ENCODE measurements at regions not wholly inside any gene's neighbourhood (a gene's known extent, or its start where the extent isn't known, plus 50 kb on each side); places are given as distances from the start of the nearest gene placed in this dataset.
A peak's percentile ranks its signal among the peaks of the same experiment; 100 is the strongest.

- POLR2A ChIA-PET, result no interaction called here
- Mint-ChIP-seq H3K4me1 (no peaks in the 10 kb centered on the region), H3K9me3 (ENCODE audit: insufficient read depth) (no peaks in the 10 kb centered on the region), H3K27me3 (no peaks in the 10 kb centered on the region), H3K27ac (no peak overlapping the region), H3K4me3 (no peak overlapping the region)
- Histone ChIP-seq H3K79me2 (ENCODE audit: control insufficient read depth, insufficient read depth, low read length) (no peaks in the 10 kb centered on the region), H3K36me3 (replicated peaks in 1 of 2; ENCODE audit: control extremely low read depth in 1 of 2, control insufficient read depth in 1 of 2, extremely low read depth in 1 of 2, insufficient read depth in 2 of 2, low read length in 1 of 2) (no peaks in the 10 kb centered on the region), H3K9ac (ENCODE audit: low read length) (no peak overlapping the region), H3K27me3 (replicated peaks in 1 of 4; ENCODE audit: control extremely low read depth in 1 of 4, control insufficient read depth in 3 of 4, insufficient read depth in 4 of 4, low read length in 3 of 4) (no peaks in the 10 kb centered on the region), H3K4me2 (replicated peaks; ENCODE audit: low read depth, low read length, poor library complexity, severe bottlenecking) (no peak overlapping the region), H3K27ac (ENCODE audit: low read length in 2 of 2) (no peak overlapping the region), H3K4me3 (ENCODE audit: control extremely low read depth in 1 of 5, extremely low read depth in 1 of 5, insufficient read depth in 1 of 5, low read depth in 2 of 5, low read length in 4 of 5) (no peak overlapping the region), H3K4me1 (ENCODE audit: control insufficient read depth in 2 of 2, insufficient read depth in 2 of 2, low read length in 2 of 2) (no peaks in the 10 kb centered on the region), H4K20me1 (ENCODE audit: control insufficient read depth, insufficient read depth, low read length, poor library complexity, severe bottlenecking) (no peaks in the 10 kb centered on the region), H2AFZ (ENCODE audit: insufficient read depth, low read depth, low read length, poor library complexity, severe bottlenecking) (no peak overlapping the region), H3K9me3 (ENCODE audit: control extremely low read depth in 1 of 3, control insufficient read depth in 2 of 3, insufficient read depth in 1 of 3, low read length in 2 of 3) (no peaks in the 10 kb centered on the region)
- intact Hi-C loops (cut with micrococcal nuclease), result no loop called here
- no peak for DNase-seq
- no peak for ATAC-seq (ENCODE audit: low read depth)
- CTCF ChIA-PET, result no interaction called here
- TF ChIP-seq EZH2 (IDR thresholded peaks at IDR 0.05; ENCODE audit: borderline replicate concordance, insufficient read depth, low read depth, low read length, poor library complexity, severe bottlenecking) (no peak), CTCF (IDR thresholded peaks at IDR 0.05) (peak; percentile 15)
Measured at GRCh38 chr17:13199425-13199824, 181.6 kb upstream of the ELAC2 start.

- no peaks in the 10 kb centered on the region for H3K27me3 ChIP-seq (replicated peaks in 1 of 4; ENCODE audit: control extremely low read depth in 1 of 4, control insufficient read depth in 3 of 4, insufficient read depth in 4 of 4, low read length in 3 of 4)
- H3K9me3 Mint-ChIP-seq (ENCODE audit: insufficient read depth), result no peaks in the 10 kb centered on the region
- ATAC-seq (ENCODE audit: low read depth), result no peak
- WGBS (ENCODE audit: insufficient coverage), result 100% methylated on average over 1 of the region's 4 CpGs
- no peak overlapping the region for H2AFZ ChIP-seq (ENCODE audit: insufficient read depth, low read depth, low read length, poor library complexity, severe bottlenecking)
- H3K9me3 ChIP-seq (ENCODE audit: control extremely low read depth in 1 of 3, control insufficient read depth in 2 of 3, insufficient read depth in 1 of 3, low read length in 2 of 3), result no peaks in the 10 kb centered on the region
- H3K4me1 ChIP-seq (ENCODE audit: control insufficient read depth in 2 of 2, insufficient read depth in 2 of 2, low read length in 2 of 2), result no peaks in the 10 kb centered on the region
- ChIA-PET POLR2A (no interaction called here), CTCF (no interaction called here)
- no peak overlapping the region for H3K27ac ChIP-seq (ENCODE audit: low read length in 2 of 2)
- no peak overlapping the region for H3K27ac Mint-ChIP-seq
- no peaks in the 10 kb centered on the region for H3K4me1 Mint-ChIP-seq
- H3K79me2 ChIP-seq (ENCODE audit: control insufficient read depth, insufficient read depth, low read length), result no peaks in the 10 kb centered on the region
- no peak overlapping the region for H3K9ac ChIP-seq (ENCODE audit: low read length)
- no peak overlapping the region for H3K4me2 ChIP-seq (replicated peaks; ENCODE audit: low read depth, low read length, poor library complexity, severe bottlenecking)
- H4K20me1 ChIP-seq (ENCODE audit: control insufficient read depth, insufficient read depth, low read length, poor library complexity, severe bottlenecking), result no peaks in the 10 kb centered on the region
- intact Hi-C loops (cut with micrococcal nuclease), result no loop called here
- no peaks in the 10 kb centered on the region for H3K36me3 ChIP-seq (replicated peaks in 1 of 2; ENCODE audit: control extremely low read depth in 1 of 2, control insufficient read depth in 1 of 2, extremely low read depth in 1 of 2, insufficient read depth in 2 of 2, low read length in 1 of 2)
- TF ChIP-seq EZH2 (IDR thresholded peaks at IDR 0.05; ENCODE audit: borderline replicate concordance, insufficient read depth, low read depth, low read length, poor library complexity, severe bottlenecking) (no peak), CTCF (IDR thresholded peaks at IDR 0.05) (no peak)
- H3K4me3 ChIP-seq (ENCODE audit: control extremely low read depth in 1 of 5, extremely low read depth in 1 of 5, insufficient read depth in 1 of 5, low read depth in 2 of 5, low read length in 4 of 5), result no peak overlapping the region
- H3K4me3 Mint-ChIP-seq, result no peak overlapping the region
- no peaks in the 10 kb centered on the region for H3K27me3 Mint-ChIP-seq
- DNase-seq, result no peak
Measured at GRCh38 chr17:13197586-13197985, 179.8 kb upstream of the ELAC2 start.
